D721Med (cell line): ENCODE measurements at regions not wholly inside any gene's neighbourhood (a gene's known extent, or its start where the extent isn't known, plus 50 kb on each side); places are given as distances from the start of the nearest gene placed in this dataset.

ENCODE experiments used
- DNase-seq: peaks from one replicate; pipeline ENCODE4 v3.0.0; 2011; ENCODE audit warnings: low spot score; ENCODE audit not compliant: insufficient read length
- FAIRE-seq: peaks from 2 replicates; lab custom pipeline; 2011; peaks lifted over from hg19 to GRCh38; lab: Jason Lieb, UNC
- TF ChIP-seq, protein P1 (sequence below): IDR thresholded peaks from 2 replicates; pipeline ENCODE4 v1.5.1; 2012; ENCODE audit warnings: mild to moderate bottlenecking, control low read depth; ENCODE audit not compliant: insufficient read depth; ENCODE audit errors: missing control alignments

DNA sequence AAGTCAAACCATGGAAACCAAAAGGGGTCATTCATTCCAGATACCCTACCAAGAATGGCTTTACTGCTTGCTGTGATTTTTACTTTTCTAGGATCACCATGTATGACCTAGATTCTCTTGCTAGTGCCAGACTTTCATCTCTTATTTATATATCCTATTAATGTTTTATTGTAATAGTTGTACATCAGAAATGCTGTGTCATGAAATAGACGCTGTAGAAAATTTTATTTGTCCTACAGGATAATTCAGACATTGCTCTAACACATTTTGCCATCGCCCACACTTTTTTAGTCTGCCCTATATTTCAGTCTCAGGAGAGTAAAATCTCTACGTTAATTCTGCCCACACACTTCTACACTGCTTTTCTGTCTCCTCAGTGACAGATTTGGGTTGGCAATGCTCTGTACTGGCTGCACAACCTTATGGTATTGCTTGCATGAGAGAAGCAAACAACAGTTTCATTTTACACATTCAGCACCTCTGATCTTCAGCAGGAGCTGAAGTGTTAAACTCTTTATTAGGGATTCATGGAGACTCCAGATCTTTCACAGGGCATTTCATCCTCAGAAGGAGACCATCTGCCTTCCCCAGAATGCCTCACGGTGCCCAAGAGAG is 871.8 kb upstream of the CHAC2 start:
- no peak for FAIRE-seq
- TF ChIP-seq, protein P1, sequence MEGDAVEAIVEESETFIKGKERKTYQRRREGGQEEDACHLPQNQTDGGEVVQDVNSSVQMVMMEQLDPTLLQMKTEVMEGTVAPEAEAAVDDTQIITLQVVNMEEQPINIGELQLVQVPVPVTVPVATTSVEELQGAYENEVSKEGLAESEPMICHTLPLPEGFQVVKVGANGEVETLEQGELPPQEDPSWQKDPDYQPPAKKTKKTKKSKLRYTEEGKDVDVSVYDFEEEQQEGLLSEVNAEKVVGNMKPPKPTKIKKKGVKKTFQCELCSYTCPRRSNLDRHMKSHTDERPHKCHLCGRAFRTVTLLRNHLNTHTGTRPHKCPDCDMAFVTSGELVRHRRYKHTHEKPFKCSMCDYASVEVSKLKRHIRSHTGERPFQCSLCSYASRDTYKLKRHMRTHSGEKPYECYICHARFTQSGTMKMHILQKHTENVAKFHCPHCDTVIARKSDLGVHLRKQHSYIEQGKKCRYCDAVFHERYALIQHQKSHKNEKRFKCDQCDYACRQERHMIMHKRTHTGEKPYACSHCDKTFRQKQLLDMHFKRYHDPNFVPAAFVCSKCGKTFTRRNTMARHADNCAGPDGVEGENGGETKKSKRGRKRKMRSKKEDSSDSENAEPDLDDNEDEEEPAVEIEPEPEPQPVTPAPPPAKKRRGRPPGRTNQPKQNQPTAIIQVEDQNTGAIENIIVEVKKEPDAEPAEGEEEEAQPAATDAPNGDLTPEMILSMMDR = no peak
- DNase-seq = no peak

DNA sequence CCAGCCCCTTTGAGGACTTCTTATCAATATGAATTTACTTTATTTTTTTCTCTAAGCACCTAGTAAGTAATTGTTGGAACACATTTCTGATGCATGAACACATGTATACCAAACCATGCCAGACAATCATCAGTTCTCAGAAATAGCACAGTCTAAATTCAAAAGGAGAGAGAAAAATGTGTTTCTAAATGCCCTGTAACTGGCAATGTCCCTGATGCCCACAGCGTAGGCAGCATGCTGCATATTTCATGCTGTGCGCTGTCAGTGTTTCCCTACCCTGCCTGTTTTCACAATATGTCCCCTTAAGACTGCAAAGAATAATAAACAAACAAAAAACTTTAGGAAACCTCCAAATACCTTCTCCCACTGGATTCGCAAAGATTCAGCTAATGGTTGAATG is 881.0 kb upstream of the CHAC2 start:
- FAIRE-seq (no peak), DNase-seq (no peak)
- TF ChIP-seq, protein P1 = no peak

DNA sequence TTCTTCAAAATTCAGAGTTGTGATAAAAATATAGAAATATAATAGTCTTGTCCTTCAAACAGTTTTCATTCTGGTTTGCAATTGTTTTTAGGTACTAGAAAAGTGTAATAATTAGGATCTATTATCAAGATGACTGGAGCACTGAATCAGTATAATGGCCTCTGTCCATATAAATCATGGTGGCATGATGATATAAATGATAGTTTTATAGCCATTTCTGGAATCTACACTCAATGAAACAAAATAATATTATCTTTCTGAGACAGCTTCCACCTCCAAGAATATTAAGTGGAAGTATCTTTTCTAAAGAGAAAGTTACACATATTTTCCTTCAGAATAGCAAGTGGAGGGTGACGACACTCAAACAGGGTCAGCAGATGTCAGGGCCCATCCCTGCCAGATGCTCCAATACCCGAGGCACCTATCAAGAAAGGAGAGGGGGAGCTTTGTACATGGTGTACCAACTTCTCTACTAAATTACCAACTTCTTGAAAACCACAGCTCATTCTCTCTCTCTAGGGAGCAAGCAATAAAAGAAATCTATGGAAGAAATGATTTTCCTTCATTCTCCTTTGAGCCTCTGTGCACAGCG is 882.7 kb upstream of the CHAC2 start:
- TF ChIP-seq, protein P1 = no peak
- FAIRE-seq = no peak
- DNase-seq = no peak

DNA sequence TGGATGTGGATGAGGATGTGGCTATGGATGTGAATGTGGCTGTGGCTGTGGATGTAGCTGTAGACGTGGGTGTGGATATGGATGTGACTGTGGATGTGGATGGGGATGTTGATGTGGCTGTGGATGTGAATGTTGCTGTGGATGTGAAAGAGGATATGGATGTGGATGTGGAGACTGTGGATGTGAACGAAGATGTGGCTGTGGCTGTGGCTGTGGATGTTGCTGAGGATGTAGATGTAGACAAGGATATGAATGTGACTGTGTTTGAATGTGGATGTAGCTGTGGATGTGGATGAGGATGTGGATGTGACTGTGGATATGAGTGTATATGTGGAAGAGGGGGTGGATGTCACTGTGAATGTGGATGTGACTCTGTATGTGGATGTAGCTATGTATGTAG is 884.6 kb upstream of the CHAC2 start:
- no peak for DNase-seq
- TF ChIP-seq, protein P1 = no peak
- no peak for FAIRE-seq

DNA sequence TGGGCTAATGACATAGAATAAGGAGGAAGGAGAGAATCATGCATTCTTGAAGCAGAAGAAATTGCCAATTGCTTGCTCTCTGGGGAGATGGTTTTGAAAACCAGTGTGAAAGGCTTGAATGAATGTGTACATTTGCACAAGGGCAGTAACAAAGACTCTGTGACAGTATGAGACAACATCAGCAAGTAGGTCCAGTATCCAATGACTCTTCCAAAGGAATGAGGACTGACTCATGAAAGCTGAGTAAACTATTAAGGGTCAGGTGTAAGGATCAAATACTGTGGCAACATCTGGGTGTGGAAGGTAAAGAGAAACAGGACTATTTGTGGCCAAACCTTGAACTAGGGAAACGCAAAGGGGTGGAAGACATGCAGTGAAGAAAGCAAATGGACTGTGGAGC is 886.0 kb upstream of the CHAC2 start:
- FAIRE-seq (no peak), DNase-seq (no peak)
- TF ChIP-seq, protein P1 = no peak

DNA sequence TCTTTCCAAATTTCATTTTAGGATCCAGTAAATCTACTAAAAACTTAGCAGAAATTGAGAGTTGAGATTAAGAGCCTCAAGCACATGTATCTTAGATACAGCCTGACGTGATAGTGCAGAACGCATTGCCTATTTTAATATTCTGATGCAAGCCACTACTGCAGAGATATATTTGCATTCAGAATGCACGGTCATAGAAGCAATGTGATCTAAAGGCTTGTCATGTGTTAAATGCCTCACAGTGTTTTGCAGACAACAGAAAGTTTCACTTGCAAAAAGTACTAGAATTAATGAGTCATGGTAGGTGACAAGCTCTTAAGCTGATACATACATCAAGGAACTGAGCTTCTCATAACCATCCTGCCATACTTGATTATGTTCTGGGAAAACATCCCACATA is 886.7 kb upstream of the CHAC2 start:
- TF ChIP-seq, protein P1 = no peak
- DNase-seq (no peak), FAIRE-seq (no peak)

DNA sequence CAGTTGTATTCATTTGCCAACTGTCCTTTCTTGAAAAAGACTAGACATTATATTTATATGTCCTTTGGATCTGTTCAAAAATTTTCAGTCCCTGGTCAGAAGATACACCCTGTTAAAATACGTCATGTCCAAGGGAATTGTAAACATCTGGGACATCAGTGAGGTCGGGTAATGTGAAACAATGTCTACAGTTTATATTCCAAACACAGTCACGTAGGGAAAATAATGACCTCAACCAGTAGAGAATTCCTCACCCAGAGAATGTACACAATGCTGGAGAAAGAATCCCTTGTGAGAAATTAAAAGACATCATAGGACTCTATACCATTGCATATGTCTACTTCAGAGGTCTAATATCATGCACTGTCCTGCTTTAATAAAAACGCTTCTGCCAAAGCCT is 888.0 kb upstream of the CHAC2 start:
- TF ChIP-seq, protein P1 = no peak
- FAIRE-seq = no peak
- no peak for DNase-seq
